Fibroblast of pulmonary artery (primary cell): ENCODE measurements at regions not wholly inside any gene's neighbourhood (a gene's known extent, or its start where the extent isn't known, plus 50 kb on each side); places are given as distances from the start of the nearest gene placed in this dataset.

ENCODE experiments used
- DNase-seq: peaks from one replicate; pipeline ENCODE4 v3.0.0-alpha.2; 2010; ENCODE audit warnings: low read depth
- H3K4me3 ChIP-seq: replicated peaks from 2 replicates; pipeline ENCODE4 v1.5.1; 2011; ENCODE audit warnings: low read depth, mild to moderate bottlenecking, control low read depth, low read length, moderate library complexity
- TF ChIP-seq, protein P1 (sequence below): IDR thresholded peaks from 2 replicates; pipeline ENCODE4 v1.5.1; 2011; ENCODE audit warnings: mild to moderate bottlenecking, control low read depth, low read length, inconsistent platforms; ENCODE audit errors: missing control alignments

DNA sequence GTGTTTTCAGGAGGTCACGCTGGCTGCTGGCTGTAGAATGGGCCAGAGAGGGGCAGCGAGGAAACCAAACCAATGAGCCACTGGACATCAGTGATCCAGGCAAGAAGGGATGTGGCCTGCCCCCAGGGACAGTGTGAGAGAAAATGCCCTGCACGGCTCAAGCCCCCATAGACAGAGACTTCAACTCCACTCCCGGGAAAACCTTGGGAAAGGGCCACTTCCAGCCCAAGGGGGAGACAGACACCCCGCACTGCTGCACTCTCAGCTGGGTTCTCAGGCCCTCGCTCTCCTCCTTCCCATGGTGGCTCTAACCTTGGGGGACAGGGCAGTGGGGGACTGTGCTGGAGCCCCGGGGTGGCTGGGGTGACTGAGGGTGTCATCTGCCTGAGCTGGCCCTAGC is 172.0 kb downstream of the KATNAL1 start:
- H3K4me3 ChIP-seq, result no peak overlapping the region
- TF ChIP-seq, protein P1, sequence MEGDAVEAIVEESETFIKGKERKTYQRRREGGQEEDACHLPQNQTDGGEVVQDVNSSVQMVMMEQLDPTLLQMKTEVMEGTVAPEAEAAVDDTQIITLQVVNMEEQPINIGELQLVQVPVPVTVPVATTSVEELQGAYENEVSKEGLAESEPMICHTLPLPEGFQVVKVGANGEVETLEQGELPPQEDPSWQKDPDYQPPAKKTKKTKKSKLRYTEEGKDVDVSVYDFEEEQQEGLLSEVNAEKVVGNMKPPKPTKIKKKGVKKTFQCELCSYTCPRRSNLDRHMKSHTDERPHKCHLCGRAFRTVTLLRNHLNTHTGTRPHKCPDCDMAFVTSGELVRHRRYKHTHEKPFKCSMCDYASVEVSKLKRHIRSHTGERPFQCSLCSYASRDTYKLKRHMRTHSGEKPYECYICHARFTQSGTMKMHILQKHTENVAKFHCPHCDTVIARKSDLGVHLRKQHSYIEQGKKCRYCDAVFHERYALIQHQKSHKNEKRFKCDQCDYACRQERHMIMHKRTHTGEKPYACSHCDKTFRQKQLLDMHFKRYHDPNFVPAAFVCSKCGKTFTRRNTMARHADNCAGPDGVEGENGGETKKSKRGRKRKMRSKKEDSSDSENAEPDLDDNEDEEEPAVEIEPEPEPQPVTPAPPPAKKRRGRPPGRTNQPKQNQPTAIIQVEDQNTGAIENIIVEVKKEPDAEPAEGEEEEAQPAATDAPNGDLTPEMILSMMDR, result no peak
- DNase-seq, result no peak

DNA sequence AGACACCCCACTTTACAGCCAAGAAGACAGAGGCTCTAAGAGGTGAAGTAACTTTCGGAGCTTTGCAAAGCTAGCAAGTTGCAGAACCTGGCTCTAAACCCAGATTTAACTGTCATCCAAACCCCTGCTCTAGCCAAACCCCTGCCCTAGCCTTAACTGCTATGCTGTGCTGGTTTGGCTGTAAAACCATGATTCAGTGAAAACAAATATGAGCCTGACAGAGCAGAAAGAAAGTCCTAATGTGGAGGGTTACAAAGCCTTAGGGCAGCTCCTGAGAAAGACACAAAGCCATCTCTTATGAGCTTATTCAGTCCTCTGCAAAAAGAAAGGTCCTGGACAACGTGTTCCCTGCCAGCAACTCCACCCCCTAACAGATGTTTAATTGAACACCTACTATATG is 172.8 kb downstream of the KATNAL1 start:
- no peak for DNase-seq
- no peak overlapping the region for H3K4me3 ChIP-seq
- TF ChIP-seq, protein P1, result no peak

DNA sequence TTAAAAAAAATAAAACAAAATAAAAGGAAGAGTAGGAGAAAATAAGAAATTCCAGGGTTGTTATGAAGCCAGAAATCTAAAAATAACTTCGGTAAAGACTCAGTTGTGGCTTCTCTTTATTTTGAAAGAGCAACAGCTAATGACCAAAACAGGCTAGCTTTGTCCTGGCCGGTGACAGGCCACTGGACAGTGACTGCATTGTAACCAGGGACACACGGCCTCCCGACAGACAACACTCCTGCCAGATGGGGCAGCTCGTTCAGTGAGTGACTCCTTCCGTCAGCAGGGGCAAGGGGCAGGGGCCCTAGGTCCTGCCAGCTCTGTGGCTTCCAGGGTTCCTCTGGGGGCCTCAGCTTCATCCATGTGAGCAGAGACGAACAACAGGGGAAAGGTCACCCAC is 173.4 kb downstream of the KATNAL1 start:
- TF ChIP-seq, protein P1, result no peak
- no peak for DNase-seq
- H3K4me3 ChIP-seq, result no peak overlapping the region

DNA sequence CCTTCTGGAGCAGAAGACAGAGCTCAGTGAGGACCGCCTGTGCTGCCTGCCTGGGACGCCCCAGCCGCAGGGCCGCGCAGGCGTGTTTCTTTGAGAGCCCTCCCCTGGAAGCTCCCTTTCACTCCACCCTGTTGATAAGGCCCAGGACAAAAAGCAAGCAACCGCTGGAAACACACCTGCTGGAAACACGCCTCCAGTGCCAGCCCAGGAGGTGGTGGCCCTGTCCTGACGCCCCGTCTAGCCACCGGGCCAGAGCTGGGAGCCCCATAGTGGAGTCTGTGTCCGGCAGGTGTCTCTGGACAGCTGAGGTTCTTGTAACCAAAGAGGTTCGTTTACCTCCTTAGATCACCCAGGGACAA is 173.8 kb downstream of the KATNAL1 start:
- TF ChIP-seq, protein P1, result no peak
- no peak overlapping the region for H3K4me3 ChIP-seq
- no peak for DNase-seq

DNA sequence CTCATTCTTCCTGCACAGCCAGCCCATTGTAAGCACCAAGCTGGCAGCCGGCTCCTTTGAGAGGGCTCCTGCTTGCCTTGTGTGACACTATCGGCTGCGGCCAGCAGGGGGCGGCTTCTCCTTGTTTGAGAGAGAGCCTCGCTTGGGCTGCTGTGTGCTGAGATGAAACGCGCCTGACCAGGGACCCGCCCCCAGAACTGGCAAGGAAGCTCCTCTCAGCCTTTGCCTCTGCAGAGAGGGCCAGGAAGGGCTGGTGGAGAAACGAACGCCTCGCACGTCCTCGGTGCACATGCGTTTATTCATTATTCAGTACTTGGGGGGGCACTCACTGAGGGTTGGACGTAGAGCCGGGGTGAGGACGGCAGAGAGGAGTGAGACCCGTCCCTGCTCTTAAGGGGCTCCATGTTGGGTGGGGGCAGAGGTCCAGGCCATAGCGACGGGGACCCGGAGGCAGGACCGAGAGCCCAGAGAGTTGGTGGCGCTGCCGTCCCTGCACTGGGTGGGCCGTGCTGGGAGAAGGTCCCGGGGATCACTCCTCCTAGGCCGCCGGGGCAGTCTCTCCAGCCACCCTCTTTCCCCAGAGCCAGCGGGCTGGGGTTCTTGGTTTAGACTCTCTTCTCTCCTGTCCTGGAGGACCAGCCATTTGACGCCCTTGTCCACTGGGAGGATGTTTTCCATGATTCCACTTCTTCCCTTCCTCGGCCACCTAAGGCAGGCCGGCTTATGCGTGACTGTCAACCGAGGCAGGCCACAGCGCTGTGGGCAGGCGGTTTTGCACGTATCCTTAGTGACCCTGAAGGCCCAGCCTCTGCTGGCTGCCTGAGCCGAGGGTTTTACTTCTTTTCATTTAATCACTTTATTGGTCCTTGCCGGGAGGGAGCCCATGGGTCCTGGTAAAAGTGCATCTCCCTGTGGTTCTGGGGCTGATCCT is 174.5 kb downstream of the KATNAL1 start:
- TF ChIP-seq, protein P1, result peak; percentile 89
- no peak overlapping the region for H3K4me3 ChIP-seq
- peak; percentile 94 for DNase-seq

DNA sequence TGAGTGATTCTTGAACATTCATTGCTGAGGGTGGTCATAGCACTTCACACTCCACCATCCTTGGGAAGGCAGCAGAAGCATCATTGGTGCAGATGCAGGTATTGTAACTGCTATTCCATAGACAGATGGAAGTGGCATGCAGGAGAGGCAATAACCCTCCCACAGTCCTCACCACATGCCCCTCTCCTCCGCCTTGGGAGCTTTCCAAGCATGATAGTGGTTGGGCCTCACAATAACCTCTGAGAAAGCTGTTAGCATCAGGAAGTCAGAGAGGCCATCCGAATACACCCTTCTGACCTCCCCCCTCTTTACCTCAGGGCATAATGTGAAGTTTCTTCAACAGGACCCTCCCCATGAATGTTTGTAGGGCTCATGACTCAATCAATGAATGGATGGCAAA is 177.9 kb downstream of the KATNAL1 start:
- TF ChIP-seq, protein P1, result no peak
- no peak overlapping the region for H3K4me3 ChIP-seq
- DNase-seq, result no peak

DNA sequence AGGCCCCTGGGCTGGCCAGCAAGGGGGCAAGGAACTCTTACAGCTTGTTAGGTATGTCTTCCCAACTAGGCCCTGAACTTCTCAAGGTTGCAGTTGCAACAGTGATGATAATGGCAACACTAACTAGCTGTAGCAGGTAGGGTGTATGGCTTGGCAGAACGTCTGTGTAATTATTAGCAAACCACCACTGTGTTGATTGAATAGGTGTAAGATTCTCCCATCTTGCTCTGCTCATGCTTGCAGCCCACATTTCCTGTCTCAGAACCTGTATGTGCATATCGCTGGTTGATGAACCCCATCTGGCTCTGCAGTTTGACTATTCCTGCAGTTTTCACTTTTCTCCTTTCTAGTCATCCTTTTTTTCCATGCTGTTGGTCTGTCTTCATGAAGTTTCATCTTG is 178.8 kb downstream of the KATNAL1 start:
- DNase-seq, result no peak
- no peak overlapping the region for H3K4me3 ChIP-seq
- TF ChIP-seq, protein P1, result no peak
